Left lung (tissue), 4 donors: ENCODE measurements at regions not wholly inside any gene's neighbourhood (a gene's known extent, or its start where the extent isn't known, plus 50 kb on each side); places are given as distances from the start of the nearest gene placed in this dataset.

Experiments
- ATAC-seq: fragments of 200-7000 bp; cut with Tn5 transposase; one replicate; pipeline ENCODE4 v1.9.1; 2020; ENCODE audit warnings: moderate library complexity
- DNase-seq, 4 donors: peaks; one replicate each; pipeline ENCODE4 v3.0.0-alpha.2; 2013 to 2020
- H3K27ac ChIP-seq, 2 donors: fragments of 200-600 bp; sonication (generic) in 1 of 2; one replicate each; pipeline versions ENCODE4 v1.5.0 to v1.8.0; 2020 to 2021
- H3K27me3 ChIP-seq, 2 donors: fragments of 200-600 bp; sonication (generic) in 1 of 2; one replicate each; pipeline versions ENCODE4 v1.5.0 to v1.8.0; 2020 to 2021
- H3K36me3 ChIP-seq, 2 donors: fragments of 200-600 bp; sonication (generic) in 1 of 2; one replicate each; pipeline versions ENCODE4 v1.5.0 to v1.8.0; 2020 to 2021
- H3K4me1 ChIP-seq, 2 donors: fragments of 200-600 bp; one replicate each; pipeline ENCODE4 v1.8.0; 2021
- H3K4me3 ChIP-seq, 2 donors: fragments of 200-600 bp; sonication (generic) in 1 of 2; one replicate each; pipeline versions ENCODE4 v1.5.0 to v1.8.0; 2020 to 2021; ENCODE audit warnings: mild to moderate bottlenecking in 1 of 2
- H3K9me3 ChIP-seq, 2 donors: fragments of 200-600 bp; sonication (generic) in 1 of 2; one replicate each; pipeline versions ENCODE4 v1.5.0 to v1.8.0; 2020 to 2021
- intact Hi-C, 2 donors: fragments of 100-400 bp; cut with DNase I; formaldehyde crosslinking; loops; one replicate each; pipeline versions ENCODE4 v1.11.2 to v1.14.2; 2022
- TF ChIP-seq, protein P1 (sequence below), 2 donors: fragments of 200-600 bp; sonication (generic) in 1 of 2; IDR thresholded peaks; one replicate each; pipeline versions ENCODE4 v1.5.0 to v1.8.0; 2021; ENCODE audit warnings: antibody characterized with exemption in 2 of 2
- donor health status: DM: no; HTN: yes; CAD: no.
- donor health status: DM: no; HTN: no; CAD: no.

DNA sequence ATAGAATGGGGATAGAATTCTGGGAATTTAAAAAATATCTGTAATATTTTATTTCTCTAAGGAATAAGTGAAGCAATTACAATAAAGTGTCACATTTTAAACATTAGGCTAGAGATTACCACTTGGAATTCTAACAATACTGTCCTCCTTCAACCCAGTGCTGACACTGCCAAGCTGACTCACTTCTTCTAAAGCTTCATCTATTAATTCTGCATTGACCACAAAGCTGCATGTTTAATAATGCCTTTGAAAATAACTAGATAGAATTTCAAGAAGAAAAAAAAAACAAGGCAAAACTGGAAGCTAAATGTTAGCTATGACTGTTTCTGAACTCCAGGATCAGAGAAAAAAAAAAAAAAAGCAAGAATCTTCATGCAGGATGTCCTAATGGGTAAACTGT is 970.7 kb upstream of the FBXO33 start:
- no peaks in the 10 kb centered on the region for H3K4me1 ChIP-seq
- no peak for ATAC-seq
- no peaks in the 10 kb centered on the region for H3K36me3 ChIP-seq
- TF ChIP-seq, protein P1, sequence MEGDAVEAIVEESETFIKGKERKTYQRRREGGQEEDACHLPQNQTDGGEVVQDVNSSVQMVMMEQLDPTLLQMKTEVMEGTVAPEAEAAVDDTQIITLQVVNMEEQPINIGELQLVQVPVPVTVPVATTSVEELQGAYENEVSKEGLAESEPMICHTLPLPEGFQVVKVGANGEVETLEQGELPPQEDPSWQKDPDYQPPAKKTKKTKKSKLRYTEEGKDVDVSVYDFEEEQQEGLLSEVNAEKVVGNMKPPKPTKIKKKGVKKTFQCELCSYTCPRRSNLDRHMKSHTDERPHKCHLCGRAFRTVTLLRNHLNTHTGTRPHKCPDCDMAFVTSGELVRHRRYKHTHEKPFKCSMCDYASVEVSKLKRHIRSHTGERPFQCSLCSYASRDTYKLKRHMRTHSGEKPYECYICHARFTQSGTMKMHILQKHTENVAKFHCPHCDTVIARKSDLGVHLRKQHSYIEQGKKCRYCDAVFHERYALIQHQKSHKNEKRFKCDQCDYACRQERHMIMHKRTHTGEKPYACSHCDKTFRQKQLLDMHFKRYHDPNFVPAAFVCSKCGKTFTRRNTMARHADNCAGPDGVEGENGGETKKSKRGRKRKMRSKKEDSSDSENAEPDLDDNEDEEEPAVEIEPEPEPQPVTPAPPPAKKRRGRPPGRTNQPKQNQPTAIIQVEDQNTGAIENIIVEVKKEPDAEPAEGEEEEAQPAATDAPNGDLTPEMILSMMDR (IDR thresholded peaks at IDR 0.05): no peak
- no peak overlapping the region for H3K4me3 ChIP-seq
- H3K9me3 ChIP-seq: peaks cover 0 to 20% of the 10 kb centered on the region in 2 donors
- H3K27ac ChIP-seq: no peak overlapping the region
- no peak for DNase-seq
- H3K27me3 ChIP-seq: no peaks in the 10 kb centered on the region
- intact Hi-C loops: no loop called here

GRCh38 chr14:40398981-40399380 is 966.7 kb upstream of the FBXO33 start:
- ATAC-seq (no peak), DNase-seq (no peak)
- Histone ChIP-seq H3K27me3 (no peaks in the 10 kb centered on the region), H3K9me3 (no peaks in the 10 kb centered on the region), H3K27ac (no peak overlapping the region), H3K36me3 (no peaks in the 10 kb centered on the region), H3K4me3 (no peak overlapping the region), H3K4me1 (no peaks in the 10 kb centered on the region)
- TF ChIP-seq, protein P1 (IDR thresholded peaks at IDR 0.05): no peak
- intact Hi-C loops: no loop called here

DNA sequence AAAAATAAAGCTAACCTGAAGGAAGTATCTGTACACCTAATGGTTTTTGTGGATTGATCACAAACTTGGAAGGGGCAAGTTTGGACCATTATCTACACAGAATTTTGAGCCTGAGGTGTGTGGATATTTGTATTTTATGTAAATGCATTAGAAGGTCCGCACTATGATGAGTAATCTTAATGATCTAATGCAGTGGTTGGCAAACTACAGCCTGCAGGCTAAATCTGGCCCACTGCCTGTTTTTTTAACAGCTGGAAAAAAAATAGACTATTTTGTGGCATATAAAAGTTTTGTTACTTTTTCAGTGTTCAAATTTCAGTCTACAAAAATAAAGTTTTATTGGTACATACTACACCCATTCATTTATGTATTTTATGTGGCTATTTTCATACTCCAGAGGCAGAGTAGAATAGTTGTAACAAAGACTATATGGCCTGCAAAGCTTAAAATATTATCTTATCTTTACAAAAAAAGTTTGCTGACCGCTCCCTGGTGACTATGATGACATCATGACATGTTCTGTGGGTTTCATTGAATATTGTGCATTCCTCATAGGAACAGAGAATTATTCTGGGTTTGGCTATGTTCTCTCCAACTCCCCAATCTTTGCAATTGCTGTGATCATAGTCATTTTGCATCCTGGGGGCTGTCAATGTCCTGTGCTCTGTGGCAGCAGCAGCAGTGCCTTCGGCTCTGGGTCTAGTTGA is 962.6 kb upstream of the FBXO33 start:
- TF ChIP-seq, protein P1 (IDR thresholded peaks at IDR 0.05): no peak
- no peak for ATAC-seq
- Histone ChIP-seq H3K4me1 (no peaks in the 10 kb centered on the region), H3K9me3 (no peaks in the 10 kb centered on the region), H3K27ac (no peak overlapping the region), H3K4me3 (no peak overlapping the region), H3K27me3 (no peaks in the 10 kb centered on the region), H3K36me3 (no peaks in the 10 kb centered on the region)
- intact Hi-C loops: no loop called here
- no peak for DNase-seq

- Histone ChIP-seq H3K4me3 (no peak overlapping the region), H3K27me3 (no peaks in the 10 kb centered on the region), H3K27ac (no peak overlapping the region), H3K9me3 (no peaks in the 10 kb centered on the region), H3K36me3 (no peaks in the 10 kb centered on the region), H3K4me1 (no peaks in the 10 kb centered on the region)
- TF ChIP-seq, protein P1 (IDR thresholded peaks at IDR 0.05): no peak
- DNase-seq: no peak
- ATAC-seq: no peak
- intact Hi-C loops: no loop called here
Measured at GRCh38 chr14:40393143-40393542, 960.9 kb upstream of the FBXO33 start.

- intact Hi-C loops: no loop called here
- Histone ChIP-seq H3K27ac (no peak overlapping the region), H3K4me3 (no peak overlapping the region), H3K4me1 (no peaks in the 10 kb centered on the region), H3K36me3 (no peaks in the 10 kb centered on the region), H3K9me3 (no peaks in the 10 kb centered on the region), H3K27me3 (no peaks in the 10 kb centered on the region)
- ATAC-seq: no peak
- no peak for DNase-seq
- TF ChIP-seq, protein P1 (IDR thresholded peaks at IDR 0.05): no peak
Measured at GRCh38 chr14:40386433-40386832, 954.2 kb upstream of the FBXO33 start.
